ENCODE measurements at regions not wholly inside any gene's neighbourhood (a gene's known extent, or its start where the extent isn't known, plus 50 kb on each side); places are given as distances from the start of the nearest gene placed in this dataset.

DNA sequence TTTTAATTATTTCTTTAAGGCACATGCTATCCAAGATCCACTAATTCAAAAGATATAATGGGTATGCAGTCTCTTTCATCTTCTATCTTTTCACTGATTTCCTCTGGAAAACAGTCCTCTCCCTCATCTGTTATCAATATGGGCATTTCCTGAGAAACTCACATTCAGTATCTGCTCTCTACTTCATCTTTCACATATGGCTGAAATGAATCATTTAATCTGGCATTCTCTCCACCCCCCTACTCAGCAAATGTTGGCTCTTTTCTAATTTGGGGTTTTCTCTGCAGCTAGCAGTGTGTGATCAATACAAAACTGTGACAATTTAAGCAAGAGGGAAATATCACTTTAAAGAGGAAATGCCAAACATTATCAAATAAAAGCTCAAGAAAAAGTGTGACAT is 157.1 kb upstream of the TMTC1 start:
- TF ChIP-seq, protein P1, sequence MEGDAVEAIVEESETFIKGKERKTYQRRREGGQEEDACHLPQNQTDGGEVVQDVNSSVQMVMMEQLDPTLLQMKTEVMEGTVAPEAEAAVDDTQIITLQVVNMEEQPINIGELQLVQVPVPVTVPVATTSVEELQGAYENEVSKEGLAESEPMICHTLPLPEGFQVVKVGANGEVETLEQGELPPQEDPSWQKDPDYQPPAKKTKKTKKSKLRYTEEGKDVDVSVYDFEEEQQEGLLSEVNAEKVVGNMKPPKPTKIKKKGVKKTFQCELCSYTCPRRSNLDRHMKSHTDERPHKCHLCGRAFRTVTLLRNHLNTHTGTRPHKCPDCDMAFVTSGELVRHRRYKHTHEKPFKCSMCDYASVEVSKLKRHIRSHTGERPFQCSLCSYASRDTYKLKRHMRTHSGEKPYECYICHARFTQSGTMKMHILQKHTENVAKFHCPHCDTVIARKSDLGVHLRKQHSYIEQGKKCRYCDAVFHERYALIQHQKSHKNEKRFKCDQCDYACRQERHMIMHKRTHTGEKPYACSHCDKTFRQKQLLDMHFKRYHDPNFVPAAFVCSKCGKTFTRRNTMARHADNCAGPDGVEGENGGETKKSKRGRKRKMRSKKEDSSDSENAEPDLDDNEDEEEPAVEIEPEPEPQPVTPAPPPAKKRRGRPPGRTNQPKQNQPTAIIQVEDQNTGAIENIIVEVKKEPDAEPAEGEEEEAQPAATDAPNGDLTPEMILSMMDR (IDR thresholded peaks at IDR 0.05), result no peak
- no peak for TF ChIP-seq POLR2A (IDR thresholded peaks at IDR 0.05)
- intact Hi-C loops (cut with DNase I; ENCODE audit: low total_unique reads), result no loop called here
- DNase-seq (ENCODE audit: low spot score in 2 of 2), result no peak
- no peak overlapping the region for H3K4me3 ChIP-seq (ENCODE audit: low read depth, poor library complexity, severe bottlenecking)

DNA sequence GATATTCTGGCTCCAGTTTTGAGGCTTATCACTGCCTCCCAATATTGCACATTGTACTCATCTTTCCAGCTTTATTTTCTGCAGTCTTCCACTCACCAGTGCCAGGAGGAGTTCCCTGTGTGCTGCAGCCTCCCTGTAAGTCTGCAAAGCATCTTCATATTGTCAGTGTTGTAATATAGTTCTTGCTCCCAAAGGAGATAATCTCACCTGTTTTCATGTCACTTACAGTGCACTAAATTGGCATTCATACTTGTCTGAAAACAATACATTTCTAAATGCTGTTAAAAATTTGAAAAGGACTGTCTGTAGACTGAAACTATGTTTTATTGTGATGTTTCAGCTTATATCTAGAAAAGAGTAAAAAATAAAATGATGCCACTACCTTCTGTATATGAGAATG is 146.8 kb upstream of the TMTC1 start:
- TF ChIP-seq, protein P1 (IDR thresholded peaks at IDR 0.05), result no peak
- no peak for TF ChIP-seq POLR2A (IDR thresholded peaks at IDR 0.05)
- DNase-seq (ENCODE audit: low spot score in 2 of 2), result no peak
- intact Hi-C loops (cut with DNase I; ENCODE audit: low total_unique reads), result no loop called here
- no peak overlapping the region for H3K4me3 ChIP-seq (ENCODE audit: low read depth, poor library complexity, severe bottlenecking)

DNA sequence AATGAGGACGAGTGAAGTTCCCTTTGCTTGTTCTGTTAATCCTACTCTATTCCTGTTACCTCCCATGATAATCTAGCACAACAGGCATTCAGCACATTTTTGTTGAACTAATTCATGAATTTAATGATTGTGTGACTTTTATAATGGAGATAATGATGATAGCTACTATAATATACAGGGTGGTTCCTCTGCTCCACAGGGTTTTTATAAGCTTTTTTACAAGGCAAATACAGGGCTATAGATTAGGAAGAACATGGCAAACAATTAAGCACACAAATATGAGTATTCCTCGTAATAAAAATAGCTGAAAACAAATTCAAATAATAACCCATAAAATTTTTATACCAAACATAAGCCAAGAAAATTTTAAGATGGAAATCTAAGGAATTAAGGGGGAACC is 145.6 kb upstream of the TMTC1 start:
- intact Hi-C loops (cut with DNase I; ENCODE audit: low total_unique reads), result no loop called here
- TF ChIP-seq, protein P1 (IDR thresholded peaks at IDR 0.05), result no peak
- no peak for TF ChIP-seq POLR2A (IDR thresholded peaks at IDR 0.05)
- no peak overlapping the region for H3K4me3 ChIP-seq (ENCODE audit: low read depth, poor library complexity, severe bottlenecking)
- DNase-seq (ENCODE audit: low spot score in 2 of 2), result no peak
- WGBS, 2 donors, result 49 to 73% methylated on average over 2 of the region's 2 CpGs

DNA sequence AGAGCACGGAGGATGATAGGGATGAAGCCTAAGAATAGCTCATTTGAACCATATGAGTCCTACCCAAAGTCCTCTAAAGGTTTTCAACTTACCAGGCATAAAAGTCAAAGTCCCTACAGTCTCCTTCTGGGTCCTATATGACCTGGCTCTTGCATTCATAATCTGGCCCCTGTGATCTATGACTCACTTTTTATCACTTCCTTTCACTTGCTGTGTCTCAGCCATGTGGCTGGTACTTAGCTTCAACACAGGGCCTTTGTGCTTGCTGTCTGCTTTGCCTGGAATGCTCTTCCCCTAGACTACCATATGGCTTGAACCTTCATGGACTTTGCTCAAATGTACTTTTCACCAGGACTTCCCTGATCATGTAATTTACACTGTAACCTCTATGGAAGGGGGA is 137.6 kb upstream of the TMTC1 start:
- DNase-seq (ENCODE audit: low spot score in 2 of 2), result no peak
- TF ChIP-seq, protein P1 (IDR thresholded peaks at IDR 0.05), result no peak
- no peak for TF ChIP-seq POLR2A (IDR thresholded peaks at IDR 0.05)
- 52 to 62% methylated on average over 1 of the region's 1 CpG for WGBS, 2 donors
- intact Hi-C loops (cut with DNase I; ENCODE audit: low total_unique reads), result no loop called here
- no peak overlapping the region for H3K4me3 ChIP-seq (ENCODE audit: low read depth, poor library complexity, severe bottlenecking)

DNA sequence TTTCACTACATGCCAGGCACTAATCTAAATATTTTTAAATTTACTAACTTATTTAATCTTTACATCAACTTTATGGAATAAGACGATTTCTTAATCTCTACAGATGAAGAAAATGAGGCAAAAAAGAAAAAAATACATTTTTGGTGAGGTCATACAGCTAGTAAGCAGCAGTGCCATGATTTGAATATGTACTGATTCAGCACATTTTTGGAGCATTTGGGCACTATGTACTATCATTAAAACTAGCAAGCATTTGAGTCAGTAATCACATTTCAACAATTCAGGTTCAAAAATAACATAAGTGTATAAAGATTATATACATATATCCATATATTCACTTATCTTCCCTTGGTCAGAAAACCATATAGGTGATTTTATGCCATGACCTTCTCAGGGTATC is 124.4 kb upstream of the TMTC1 start:
- no peak for DNase-seq (ENCODE audit: low spot score in 2 of 2)
- intact Hi-C loops (cut with DNase I; ENCODE audit: low total_unique reads), result no loop called here
- WGBS, 2 donors, result 57 to 58% methylated on average over 1 of the region's 1 CpG
- H3K4me3 ChIP-seq (ENCODE audit: low read depth, poor library complexity, severe bottlenecking), result no peak overlapping the region
- TF ChIP-seq, protein P1 (IDR thresholded peaks at IDR 0.05), result no peak
- TF ChIP-seq POLR2A (IDR thresholded peaks at IDR 0.05), result no peak

DNA sequence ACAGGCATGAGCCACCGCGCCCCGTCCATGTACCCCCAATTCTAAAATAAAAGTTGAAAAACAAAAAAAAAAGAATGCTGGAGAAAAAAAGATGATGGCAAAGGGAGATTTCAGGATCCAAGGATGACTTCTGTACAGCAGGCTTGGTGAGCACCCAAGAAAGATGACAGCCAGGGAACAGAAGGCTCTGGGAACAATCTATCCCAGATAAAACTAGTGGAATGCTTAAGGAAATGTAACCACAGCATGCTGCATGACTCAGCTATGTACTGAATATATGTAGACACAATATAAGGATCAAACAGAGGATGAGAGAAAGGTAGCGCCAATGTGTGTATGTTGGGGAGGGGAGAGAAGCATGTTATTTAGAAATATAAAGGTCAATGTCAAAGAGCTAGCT is 123.7 kb upstream of the TMTC1 start:
- 96% methylated on average over 4 of the region's 4 CpGs for WGBS, 2 donors
- intact Hi-C loops (cut with DNase I; ENCODE audit: low total_unique reads), result no loop called here
- H3K4me3 ChIP-seq (ENCODE audit: low read depth, poor library complexity, severe bottlenecking), result no peak overlapping the region
- TF ChIP-seq, protein P1 (IDR thresholded peaks at IDR 0.05), result no peak
- no peak for TF ChIP-seq POLR2A (IDR thresholded peaks at IDR 0.05)
- no peak for DNase-seq (ENCODE audit: low spot score in 2 of 2)
